CD4-positive, alpha-beta T cell treated with Interleukin-6 for 4 hours (primary cell): ENCODE measurements at regions not wholly inside any gene's neighbourhood (a gene's known extent, or its start where the extent isn't known, plus 50 kb on each side); places are given as distances from the start of the nearest gene placed in this dataset.
"Not testable (repeated sequence)": the region's sequence is repeated elsewhere in the genome, so short reads cannot be mapped to it uniquely, and the experiment has no call there.

ENCODE experiments used
- DNase-seq: peaks from one replicate; pipeline ENCODE4 v3.0.0-alpha.2; 2020; ENCODE audit warnings: mixed read lengths

DNA sequence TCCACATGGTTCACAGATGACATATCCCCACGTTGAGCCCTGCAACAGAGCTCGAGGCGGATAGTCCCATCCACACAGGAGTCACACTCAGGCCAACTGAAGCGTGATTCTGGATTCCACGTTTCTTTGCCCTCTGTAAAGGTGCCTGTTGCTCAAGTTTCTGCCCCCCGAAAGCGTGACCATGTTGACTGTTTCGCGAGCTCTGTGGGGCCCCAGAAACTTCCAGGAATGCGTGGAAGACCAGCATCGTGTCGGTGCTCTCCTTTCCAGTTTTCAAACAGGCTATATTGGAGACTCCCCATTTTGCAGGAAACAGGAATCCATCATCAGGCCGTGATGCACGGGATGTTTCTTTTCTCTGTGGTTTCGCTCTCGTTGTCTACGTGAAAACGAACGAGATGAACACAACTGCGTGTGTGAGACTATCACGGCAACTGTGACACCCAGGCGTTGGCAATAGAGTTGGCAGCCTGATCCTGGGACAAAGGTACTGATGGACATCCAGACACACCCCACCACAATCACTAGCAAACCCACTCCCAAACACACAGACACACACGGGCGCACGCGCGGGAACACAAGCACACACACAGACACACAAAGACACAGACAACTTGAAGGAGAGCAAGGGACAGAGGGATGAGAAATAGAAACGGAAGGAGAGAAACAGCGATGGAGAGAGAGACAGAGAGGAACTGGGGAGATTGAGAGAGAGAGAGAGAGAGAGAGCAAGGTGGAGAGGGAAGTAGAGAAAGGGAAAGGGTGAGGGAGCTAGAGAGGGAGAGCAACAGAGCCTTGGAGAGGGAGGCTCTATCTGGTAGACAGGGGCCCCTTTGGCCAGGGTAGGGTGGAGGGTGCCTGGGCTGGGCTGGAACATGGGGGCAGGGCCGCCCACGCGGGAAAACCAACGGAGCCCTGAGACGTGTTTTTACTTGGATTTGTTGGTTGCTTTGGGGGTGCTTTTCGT, 1609.3 kb downstream of the SPATA31A7 start:
- DNase-seq: peak; percentile 7

DNA sequence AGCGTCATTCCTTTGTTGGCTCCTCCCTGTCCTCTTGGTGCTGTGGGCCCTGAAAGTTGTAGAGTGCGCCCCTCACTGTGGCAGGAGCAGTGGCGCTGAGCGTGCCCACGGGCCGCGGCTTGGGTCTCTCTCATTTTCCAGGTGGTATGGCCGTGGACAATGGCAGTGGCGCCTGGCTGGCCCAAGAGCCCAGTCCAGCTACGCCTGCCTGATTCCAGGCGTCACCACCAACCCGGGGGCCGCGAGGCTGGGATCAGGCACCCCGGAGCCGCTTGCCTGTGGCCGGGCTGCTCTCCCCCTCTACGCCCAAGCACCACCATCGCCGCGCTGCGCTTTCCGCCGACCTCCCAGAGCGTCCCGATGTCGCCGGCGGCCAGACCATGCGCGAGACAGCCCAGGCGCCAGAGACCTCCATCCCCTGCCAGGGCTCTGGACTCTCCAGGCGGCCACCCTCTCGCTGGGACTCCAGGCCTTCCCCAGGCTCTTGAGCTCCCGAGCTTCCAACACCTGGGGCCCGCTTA, 1610.1 kb downstream of the SPATA31A7 start:
- DNase-seq: peak; percentile 5

DNA sequence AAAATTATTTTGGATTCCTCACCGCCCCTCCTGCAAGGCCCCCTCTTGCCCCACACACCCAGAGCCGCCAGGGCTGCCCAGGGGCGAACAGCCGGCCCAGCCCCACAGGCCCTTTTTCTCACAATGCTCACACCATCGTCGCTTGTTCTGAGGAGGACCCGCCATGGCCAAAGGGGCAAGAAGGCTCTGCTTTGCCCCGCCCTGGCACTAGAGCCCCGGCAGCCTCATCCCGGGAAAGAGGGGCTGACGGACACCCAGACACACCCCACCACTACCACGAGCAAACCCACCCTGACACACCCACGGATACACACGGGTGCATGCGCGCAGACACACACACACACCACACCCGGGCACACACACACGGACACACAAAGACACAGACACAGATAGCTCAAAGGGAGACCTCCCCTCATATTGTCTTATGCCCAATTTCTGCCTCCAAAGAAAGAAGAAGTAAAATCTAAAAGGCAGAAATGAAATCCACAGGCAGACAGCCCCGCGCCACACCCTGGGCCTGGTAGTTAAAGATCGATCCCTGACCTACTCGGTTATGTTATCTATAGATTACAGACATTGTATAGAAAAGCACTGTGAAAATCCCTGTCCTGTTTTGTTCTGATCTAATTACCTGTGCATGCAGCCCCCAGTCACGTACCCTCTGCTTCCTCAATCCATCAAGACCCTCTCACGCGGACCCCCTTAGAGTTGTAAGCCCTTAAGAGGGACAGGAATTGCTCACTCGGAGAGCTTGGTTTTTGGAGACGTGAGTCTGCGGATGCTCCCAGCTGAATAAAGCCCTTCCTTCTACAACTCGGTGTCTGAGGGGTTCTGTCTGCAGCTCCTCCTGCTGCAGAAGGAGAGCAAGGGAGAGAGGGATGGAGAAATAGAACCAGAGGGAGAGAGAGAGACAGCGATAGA, 1610.9 kb downstream of the SPATA31A7 start:
- peak; percentile 2 for DNase-seq

DNA sequence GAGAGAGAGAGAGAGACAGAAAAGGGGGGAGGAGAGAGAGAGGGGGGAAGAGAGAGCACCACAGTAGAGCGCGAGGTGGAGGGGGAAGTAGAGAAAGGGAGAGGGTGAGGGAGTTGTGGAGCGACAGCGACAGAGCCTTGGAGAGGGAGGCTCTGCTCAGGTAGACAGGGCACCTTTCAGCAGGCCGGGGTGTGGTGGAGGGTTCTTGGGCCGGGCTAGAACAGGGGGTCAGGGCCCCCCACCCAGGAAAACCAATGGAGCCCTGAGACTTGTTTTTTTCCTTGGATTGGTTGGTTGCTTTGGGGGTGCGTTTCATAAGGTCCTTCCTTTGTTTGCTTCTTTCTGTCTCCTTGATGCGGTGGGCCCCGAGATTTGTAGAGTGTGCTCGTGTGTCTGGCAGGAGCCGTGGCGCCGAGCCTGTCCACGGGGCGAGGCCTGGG, 1611.6 kb downstream of the SPATA31A7 start:
- DNase-seq: peak; percentile 2

DNA sequence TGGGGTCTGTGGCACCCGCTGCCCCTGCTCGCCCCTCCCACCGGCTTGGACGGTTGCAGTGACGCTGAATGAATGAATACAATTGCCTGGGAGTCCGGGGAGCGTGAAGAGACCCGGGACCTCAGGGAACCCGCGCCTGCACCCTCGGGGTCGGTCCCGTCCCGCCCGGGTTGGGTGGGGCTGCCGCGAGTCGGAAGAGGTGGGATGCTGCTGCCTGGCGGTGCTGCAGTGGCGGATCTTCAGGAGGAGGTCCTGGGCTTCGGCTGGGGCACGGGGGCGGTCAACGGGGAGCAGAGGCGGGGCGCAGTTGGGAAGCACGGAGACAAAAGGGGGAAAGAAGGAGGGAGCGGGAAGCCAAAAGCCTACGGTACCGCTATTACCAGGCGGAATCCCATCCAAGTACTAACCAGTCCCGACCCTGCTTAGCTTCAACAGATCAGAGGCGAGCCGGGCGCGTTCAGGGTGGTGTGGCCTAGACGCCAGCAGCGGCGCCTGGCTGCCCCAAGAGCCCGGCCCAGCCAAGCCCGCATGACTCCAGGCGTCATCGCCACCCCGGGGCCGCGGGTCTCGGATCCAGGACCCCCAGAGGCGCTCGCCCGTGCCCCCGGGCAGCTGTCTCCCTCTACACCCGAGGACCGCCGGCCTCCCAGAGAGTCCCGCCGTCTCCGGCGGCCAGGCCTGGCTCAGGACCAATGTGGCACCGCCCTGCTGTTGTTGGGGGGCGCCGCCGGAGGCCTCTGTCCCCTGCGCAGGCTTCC, 1612.3 kb downstream of the SPATA31A7 start:
- DNase-seq: peak; percentile 49

DNA sequence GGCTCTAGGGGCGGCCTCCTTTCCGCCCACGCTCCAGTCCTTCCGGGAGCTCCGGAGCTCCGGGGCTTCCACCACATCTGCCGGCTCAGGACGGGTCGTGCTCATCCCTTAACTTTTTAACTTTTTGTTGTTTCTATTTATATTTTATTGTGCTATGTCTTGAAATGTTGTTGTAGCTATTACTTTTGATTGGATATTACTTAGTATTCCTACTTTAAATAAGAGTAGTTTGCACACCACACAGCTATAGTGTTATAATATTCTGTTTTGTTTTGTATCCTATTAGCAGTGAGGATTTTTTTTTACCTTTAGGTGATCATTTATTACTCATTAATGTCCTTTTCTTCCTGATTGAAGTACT, 1612.9 kb downstream of the SPATA31A7 start:
- not testable (repeated sequence) for DNase-seq

DNA sequence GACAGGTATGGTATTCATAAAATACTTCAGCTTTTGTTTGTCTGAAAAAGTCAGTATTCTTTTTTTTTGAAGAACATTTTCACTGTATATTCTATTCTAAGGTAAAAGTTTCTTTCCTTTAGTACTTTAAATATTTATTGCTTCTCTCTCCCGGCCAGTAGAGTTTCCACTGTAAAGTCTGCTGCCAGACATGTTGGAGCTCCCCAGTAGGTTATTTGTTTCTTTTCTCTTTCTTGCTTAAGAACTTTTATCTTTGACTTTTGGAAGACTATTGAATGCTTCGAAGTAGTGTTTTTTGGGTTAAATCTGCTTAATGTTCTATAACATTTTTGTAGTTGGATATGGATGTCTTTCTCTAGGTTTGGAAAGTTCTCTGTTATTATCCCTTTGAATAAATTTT, 1613.3 kb downstream of the SPATA31A7 start:
- not testable (repeated sequence) for DNase-seq

DNA sequence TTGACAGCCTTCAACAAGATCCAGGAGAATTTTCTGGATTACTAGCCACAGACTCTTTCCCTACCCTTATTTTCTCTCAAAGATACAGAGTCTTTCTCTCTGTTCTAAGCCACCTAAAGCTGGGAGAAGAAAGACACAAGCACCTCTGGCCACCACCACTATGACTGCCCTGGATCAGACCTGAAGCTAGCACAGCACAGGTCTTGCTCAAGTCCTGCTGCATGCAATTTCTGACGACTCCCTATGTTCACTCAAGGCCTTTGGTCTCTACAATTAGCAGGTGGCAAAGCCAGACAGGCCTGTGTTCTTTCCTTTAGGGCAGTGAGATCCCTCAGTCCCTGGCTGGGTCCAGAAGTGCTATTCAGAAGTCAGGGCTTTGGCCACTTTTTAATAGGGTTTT, 1614.5 kb downstream of the SPATA31A7 start:
- not testable (repeated sequence) for DNase-seq

DNA sequence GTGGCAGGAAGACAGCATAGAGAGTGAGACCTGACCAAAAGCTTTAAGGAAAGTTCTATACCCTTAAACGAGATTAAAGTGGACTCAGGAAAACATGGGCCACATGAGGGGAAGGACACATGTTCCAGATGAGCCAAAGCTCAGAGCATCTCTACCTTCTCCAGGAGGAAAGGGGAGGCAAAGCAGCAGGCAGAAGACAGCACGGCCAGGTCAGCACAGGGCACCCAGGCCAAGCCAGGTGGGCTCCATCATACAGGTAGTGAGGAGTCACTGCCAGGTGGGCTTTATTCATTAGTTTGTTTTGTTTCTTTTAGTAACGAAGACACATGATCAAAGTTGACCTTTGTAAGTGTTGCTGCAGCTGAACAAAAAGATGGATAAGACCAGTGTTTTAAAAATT, 1617.6 kb downstream of the SPATA31A7 start:
- DNase-seq: not testable (repeated sequence)

DNA sequence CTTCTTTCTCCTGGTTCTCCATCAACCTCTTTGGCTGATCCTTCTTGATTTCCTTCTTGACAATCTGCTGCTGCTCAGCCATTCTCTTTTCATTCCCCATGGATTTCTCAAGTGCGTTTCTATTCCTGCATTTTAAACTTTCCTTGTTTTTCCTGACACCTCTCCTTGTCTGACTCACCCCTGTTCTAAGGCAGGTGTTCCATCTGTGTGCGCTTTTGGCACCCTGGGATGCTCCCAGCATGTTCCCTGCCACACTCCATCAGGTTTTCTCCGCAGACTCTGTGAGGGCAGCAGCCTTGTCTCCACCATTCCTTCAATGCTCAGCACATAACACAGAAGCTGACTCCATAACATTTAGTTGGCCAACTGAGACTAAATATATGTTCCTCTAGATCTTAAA, 1618.2 kb downstream of the SPATA31A7 start:
- DNase-seq: not testable (repeated sequence)

DNA sequence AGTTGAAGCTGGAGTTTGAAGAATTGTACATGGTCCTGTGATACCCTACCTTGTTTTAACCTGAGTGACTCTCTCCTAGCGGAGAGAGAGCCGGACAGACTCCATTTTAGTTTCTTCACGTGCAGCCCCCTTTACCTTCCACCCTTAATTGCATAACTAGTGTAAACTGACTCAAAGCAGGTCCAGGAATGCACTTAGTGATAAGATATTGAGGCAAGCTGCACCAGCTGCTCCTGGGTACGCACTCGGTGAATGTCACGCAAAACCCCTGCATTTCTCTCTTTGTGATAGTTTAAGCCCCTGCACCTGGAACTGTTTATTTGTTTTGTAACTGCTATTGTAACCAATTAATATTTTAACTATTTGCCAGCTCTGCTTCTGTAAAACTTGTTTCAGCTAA, 1620.5 kb downstream of the SPATA31A7 start:
- not testable (repeated sequence) for DNase-seq

DNA sequence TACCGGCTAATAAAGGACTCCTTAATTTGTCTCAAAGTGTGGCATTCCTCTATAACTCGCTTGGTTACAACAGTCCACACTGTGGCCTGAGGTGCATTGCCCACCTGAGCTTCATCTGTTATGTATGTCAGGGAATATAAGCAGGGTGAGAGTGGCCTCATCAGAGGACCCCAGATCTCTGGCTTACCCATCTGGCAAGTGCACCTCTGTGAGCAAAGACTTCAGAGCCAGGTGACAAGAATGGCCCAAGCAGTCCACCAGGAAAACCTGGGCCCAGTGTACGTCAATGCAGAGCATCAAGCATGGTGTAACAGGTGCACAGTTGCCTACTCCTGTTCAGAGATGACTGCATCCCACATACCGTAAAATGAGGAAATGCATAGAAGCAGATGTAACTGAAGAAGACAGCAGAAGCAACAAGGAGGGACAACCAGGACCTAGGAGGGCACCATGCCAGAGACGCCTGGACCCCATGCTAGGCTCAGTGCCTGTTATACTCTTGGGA, 1621.0 kb downstream of the SPATA31A7 start:
- not testable (repeated sequence) for DNase-seq

DNA sequence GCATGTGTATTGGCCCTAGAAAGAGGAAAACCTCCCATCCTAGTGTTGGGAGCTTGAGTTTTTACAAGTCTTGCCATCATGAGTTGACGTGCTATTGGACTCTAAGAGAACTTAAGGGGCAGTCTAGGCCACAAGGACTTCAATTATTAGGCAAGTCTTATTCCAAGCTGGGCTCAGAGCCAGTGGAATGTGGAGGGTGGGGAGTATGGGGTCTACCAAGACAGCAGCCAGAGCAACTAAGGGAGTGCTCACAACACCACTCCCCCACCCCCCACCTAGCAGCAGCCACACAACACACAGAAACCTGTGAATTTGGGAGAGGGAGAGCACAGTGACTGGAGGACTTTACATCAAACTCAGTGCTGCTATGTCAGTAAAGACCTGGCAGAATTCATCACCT, 1625.6 kb downstream of the SPATA31A7 start:
- DNase-seq: not testable (repeated sequence)

DNA sequence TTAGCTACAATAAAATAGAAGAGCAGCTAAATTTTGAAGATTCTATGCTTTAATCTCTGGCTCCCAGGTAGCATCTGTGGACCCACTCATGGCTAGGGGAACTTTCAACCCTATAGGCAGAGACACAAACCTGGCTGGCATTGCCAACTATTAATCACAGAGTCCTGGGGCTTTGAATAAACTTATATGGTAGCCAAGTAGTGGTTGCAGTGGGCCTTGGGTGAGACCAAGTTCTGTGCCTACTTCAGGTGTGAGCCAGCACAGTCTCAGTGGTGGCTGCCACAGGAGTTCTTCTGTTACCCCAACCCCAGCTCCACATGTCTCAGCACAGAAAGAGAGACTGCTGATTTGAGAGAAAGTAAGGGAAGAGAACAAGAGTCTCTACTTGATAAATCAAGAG, 1626.5 kb downstream of the SPATA31A7 start:
- not testable (repeated sequence) for DNase-seq

DNA sequence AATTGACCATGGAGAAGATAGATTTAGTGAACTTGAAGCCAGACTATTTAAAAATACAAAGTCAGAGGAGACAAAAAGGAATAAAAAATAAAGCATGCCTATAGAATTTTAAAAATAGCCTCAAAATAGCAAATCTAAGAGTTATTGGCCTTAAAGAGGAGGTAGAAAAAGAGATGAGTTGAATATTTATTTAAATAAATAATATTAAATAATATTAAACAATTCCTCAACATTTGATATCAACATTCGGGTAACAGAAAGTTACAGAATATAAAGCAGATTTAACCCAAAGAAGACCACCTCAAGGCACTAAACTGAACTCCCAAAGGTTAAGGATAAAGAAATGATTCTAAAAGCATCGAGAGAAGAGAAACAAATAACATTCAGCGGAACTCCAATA, 1627.4 kb downstream of the SPATA31A7 start:
- DNase-seq: not testable (repeated sequence)

DNA sequence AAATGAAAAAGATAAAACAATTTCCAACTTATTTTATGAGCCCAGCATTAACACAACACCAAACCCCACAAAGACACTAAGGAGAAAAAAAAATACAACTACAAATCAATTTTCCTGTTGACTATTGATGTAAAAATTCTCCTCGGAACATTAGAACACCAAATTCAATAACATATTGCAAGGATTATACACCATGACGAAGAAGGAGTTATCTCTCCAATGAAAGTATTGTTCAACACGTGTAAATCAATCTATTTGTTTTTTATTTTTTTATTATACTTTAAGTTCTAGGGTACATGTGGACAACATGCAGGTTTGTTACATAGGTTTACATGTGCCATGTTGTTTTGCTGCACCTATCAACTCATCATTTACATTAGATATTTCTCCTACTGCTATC, 1632.3 kb downstream of the SPATA31A7 start:
- DNase-seq: not testable (repeated sequence)

DNA sequence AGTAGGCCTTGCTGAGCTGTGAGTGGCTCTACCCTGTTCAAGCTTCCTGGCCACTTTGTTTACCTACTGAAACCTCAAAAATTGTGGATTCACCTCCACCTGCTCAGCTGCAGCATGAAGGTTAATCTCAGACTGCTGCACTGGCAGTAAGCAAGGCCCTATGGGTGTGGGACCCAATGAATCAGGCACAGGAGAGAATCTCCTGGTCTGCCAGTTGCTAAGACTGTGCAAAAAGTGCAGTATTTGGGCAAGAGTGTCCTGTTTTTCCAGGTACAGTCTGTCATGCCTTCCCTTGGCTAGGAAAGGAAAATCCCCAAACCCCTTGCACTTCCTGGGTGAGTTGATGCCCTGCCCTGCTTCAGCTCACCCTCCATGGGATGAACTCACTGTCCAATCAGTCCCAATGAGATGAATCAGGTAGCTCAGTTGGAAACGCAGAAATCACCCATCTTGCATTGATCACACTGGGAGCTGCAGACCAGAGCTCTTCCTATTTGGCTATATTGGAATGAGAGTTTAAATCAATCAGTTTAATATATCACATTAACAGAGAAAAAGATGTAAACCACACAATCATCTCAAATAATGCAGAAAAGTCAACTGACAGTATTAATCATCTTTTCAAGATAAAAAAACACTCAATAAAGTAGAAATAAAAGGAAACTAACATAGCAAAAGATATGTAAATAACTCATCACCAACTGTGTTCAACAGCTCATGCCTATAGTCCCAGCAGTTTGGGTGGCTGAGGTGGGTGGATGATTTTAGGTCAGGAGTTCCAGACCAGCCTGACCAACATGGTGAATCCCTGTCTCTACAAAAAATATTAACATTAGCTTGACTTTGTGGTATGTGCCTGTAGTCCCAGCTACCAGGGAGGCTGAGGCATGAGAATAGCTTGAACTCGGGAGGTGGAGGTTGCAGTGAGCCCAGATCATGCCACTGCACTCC, 1638.4 kb downstream of the SPATA31A7 start:
- DNase-seq: not testable (repeated sequence)

DNA sequence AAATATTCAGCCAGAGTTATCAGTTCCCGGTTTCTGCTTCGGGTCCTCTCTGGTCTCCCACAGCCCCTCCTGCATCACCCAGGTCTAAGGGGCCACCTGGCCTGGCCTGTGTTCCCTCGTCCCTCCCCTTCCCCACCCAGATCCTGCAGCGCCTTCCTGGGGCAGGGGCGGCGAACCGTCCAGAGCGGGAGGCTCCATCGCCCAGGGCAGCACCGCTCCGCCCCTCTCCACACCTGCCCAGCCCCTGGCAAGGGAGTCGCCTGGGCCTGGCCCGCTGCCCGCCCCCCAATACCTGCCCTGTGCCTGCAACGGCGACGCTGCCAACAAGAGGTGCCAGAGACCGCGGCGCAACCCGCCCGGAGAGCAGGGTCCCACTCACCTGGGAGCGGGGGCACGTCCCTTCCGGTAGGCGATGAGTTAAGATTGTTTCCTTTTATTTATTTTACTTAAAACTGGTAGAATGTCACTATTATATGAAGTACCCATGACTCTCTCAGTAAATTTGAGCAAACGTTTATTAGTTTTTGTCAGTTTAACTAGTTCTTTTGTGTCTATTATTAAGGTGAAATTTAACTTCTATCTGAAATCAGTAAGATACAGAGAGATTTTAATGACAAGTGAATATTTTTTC, 1641.1 kb downstream of the SPATA31A7 start:
- DNase-seq: not testable (repeated sequence)

DNA sequence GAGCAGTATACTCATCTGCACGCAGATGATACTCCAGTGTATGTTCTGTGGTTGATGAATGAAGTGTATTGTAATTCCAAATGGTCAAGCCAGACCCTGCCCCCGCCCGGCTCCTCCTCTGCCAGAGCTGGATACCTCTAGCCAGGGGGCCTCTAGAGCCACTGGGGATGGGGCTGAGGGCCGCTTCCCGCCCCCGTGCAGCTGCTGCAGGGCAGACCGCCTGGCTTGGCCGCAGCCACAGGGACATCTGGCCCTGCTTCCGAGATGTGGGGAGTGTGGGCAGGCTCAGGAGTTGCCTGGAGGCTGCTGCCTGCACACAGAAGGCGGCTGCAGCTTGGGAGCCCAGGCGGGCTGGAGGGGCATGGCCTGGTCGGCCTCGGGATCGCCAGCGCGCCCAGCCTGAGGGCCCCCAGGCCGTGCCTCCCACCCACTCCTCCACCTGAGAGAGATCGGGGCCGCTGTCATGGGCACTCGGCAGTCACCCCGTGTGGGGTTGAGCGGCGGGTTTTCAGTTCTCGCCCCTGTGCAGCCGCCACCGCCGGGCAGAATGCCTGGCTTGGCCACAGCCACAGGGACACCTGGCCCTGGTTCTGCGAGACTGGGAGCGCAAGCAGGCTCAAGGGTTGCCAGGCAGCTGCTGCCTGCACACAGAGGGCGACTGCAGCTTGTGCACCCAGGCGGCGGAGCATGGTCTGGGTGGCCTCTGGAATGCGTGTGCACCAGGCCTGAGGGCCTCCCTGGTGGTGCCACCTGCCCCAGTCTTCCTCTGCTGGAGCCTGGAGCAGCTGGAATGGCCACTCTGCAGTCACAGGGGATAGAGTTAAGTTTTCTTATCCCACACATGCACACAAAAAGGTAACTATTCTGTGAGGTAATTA, 1643.7 kb downstream of the SPATA31A7 start:
- not testable (repeated sequence) for DNase-seq
